Coronary artery (tissue), 2 donors: ENCODE measurements at regions not wholly inside any gene's neighbourhood (a gene's known extent, or its start where the extent isn't known, plus 50 kb on each side); places are given as distances from the start of the nearest gene placed in this dataset.

Source experiments
- DNase-seq: peaks from one replicate; pipeline ENCODE4 v3.0.0-alpha.2; 2017; ENCODE audit warnings: low spot score
- H3K27ac ChIP-seq, 2 donors: fragments of 200-600 bp; sonication (generic); one replicate each; pipeline ENCODE4 v1.5.1; 2016 to 2019
- H3K4me3 ChIP-seq: fragments of 200-600 bp; sonication (generic); 2 replicates; pipeline ENCODE4 v1.5.1; 2016; ENCODE audit warnings: mild to moderate bottlenecking, moderate library complexity
- CTCF ChIP-seq: fragments of 200-600 bp; sonication (generic); IDR thresholded peaks from one replicate; pipeline ENCODE4 v1.5.1; 2019; ENCODE audit warnings: antibody characterized with exemption

GRCh38 chr2:145140658-145141057 lies 620.7 kb upstream of the ZEB2 start:
- H3K27ac ChIP-seq, result no peak overlapping the region
- DNase-seq, result no peak
- H3K4me3 ChIP-seq, result no peak overlapping the region
- no peak for TF ChIP-seq CTCF

- no peak for DNase-seq
- no peak for TF ChIP-seq CTCF
- no peak overlapping the region for H3K27ac ChIP-seq
- H3K4me3 ChIP-seq, result no peak overlapping the region
Measured at GRCh38 chr2:145138626-145139025, 618.7 kb upstream of the ZEB2 start.

- H3K27ac ChIP-seq, result no peak overlapping the region
- no peak overlapping the region for H3K4me3 ChIP-seq
- TF ChIP-seq CTCF, result no peak
- DNase-seq, result no peak
Measured at GRCh38 chr2:145137901-145138300, 618.0 kb upstream of the ZEB2 start.

GRCh38 chr2:145137211-145137610 lies 617.3 kb upstream of the ZEB2 start:
- no peak for DNase-seq
- TF ChIP-seq CTCF, result no peak
- H3K27ac ChIP-seq, result no peak overlapping the region
- H3K4me3 ChIP-seq, result no peak overlapping the region

GRCh38 chr2:145136702-145137101 lies 616.8 kb upstream of the ZEB2 start:
- no peak overlapping the region for H3K4me3 ChIP-seq
- DNase-seq, result no peak
- TF ChIP-seq CTCF, result no peak
- H3K27ac ChIP-seq, result no peak overlapping the region

GRCh38 chr2:145126146-145126545 lies 606.2 kb upstream of the ZEB2 start:
- DNase-seq, result no peak
- TF ChIP-seq CTCF, result no peak
- H3K27ac ChIP-seq, result no peak overlapping the region
- H3K4me3 ChIP-seq, result no peak overlapping the region

GRCh38 chr2:145124085-145124484 lies 604.2 kb upstream of the ZEB2 start:
- no peak overlapping the region for H3K27ac ChIP-seq
- H3K4me3 ChIP-seq, result no peak overlapping the region
- no peak for TF ChIP-seq CTCF
- DNase-seq, result no peak
